VCaP (cell line): ENCODE measurements at regions not wholly inside any gene's neighbourhood (a gene's known extent, or its start where the extent isn't known, plus 50 kb on each side); places are given as distances from the start of the nearest gene placed in this dataset.

Experiments used
- H3K27ac ChIP-seq: fragments of 450-650 bp; 2 replicates; pipeline ENCODE4 v1.5.1; 2017
- TF ChIP-seq, protein P1 (sequence below): fragments of 450-650 bp; conservative IDR thresholded peaks from 2 replicates; pipeline ENCODE4 v1.5.1; 2017; ENCODE audit warnings: mild to moderate bottlenecking, moderate library complexity

DNA sequence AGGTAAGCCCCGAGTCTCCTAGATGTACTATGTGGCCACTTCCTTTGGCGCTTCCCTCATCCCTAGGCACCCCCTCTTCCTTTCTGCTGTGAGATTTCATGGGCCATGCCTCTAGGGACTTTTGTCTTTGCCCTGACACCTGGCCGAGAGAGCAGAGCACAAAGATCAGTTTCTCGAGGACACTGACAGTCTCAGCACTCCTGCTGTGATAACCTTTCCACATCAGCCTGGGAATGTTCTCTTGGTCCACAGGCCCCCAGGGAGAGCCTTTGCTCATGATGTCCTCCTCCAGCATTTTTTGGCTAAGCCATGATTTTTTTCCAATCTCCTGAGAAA, 127.0 kb upstream of the CPEB4 start:
- no peak overlapping the region for H3K27ac ChIP-seq
- TF ChIP-seq, protein P1, sequence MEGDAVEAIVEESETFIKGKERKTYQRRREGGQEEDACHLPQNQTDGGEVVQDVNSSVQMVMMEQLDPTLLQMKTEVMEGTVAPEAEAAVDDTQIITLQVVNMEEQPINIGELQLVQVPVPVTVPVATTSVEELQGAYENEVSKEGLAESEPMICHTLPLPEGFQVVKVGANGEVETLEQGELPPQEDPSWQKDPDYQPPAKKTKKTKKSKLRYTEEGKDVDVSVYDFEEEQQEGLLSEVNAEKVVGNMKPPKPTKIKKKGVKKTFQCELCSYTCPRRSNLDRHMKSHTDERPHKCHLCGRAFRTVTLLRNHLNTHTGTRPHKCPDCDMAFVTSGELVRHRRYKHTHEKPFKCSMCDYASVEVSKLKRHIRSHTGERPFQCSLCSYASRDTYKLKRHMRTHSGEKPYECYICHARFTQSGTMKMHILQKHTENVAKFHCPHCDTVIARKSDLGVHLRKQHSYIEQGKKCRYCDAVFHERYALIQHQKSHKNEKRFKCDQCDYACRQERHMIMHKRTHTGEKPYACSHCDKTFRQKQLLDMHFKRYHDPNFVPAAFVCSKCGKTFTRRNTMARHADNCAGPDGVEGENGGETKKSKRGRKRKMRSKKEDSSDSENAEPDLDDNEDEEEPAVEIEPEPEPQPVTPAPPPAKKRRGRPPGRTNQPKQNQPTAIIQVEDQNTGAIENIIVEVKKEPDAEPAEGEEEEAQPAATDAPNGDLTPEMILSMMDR = no peak

DNA sequence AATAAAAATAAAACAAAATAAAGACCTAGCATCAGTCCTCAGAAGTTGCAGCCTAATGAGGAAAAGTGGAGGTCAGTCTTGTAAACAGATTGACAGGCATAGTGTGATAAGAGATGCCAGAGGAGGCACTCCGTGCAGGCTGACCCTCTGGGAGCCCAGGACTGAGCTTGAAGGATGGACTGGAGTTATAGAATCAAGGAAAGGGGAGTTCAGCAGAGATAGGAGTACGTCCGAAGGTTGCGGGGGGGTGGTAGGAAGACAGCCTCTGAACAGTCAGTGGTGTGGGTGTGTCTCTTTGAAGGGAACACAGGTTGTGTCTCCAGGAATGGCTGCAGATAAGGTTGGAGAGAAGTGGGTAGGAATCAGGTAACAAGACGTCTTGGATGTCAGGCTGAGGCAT, 126.1 kb upstream of the CPEB4 start:
- H3K27ac ChIP-seq = no peak overlapping the region
- TF ChIP-seq, protein P1 = no peak

DNA sequence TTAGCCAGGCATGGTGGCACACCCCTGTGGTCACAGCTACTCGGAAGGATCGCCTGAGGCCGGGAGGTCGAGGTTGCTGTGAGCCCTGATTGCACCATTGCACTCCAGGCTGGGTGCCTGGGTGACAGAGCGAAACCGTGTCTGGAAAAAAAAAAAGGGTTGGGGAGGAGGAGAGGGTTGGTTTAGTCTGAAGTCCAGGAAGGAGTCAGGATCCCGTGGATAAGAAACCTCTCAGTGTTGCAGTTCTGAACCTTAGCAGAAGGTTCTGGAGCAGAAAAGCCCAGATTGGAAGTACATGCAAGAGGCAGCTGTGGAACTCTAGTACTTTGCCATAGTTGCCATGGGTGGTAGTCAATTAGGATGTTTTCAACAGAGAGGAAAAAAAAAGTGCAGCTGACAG, 125.2 kb upstream of the CPEB4 start:
- TF ChIP-seq, protein P1 = no peak

DNA sequence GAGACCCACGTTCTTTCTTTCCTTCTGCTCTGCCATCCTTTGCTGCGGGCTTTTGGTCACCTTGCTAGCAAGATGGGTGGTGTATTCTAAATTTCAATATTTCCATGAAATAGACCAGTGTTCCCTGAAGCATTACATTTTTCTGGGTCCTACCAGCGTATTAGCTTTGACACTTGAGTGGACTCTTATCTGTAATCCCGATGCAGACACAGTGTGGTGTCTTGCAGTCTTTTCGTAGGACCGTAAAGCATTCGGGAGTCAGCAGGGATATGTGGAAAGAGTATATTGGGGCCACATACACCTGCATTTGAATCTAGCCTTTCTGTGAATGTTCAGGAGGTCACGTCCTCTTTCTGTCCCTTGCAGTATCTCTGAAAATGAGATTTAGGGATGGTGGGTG, 124.7 kb upstream of the CPEB4 start:
- H3K27ac ChIP-seq = no peak overlapping the region
- TF ChIP-seq, protein P1 = no peak

More for the DNA sequence above, 125.2 kb upstream of the CPEB4 start:
- H3K27ac ChIP-seq = no peak overlapping the region

DNA sequence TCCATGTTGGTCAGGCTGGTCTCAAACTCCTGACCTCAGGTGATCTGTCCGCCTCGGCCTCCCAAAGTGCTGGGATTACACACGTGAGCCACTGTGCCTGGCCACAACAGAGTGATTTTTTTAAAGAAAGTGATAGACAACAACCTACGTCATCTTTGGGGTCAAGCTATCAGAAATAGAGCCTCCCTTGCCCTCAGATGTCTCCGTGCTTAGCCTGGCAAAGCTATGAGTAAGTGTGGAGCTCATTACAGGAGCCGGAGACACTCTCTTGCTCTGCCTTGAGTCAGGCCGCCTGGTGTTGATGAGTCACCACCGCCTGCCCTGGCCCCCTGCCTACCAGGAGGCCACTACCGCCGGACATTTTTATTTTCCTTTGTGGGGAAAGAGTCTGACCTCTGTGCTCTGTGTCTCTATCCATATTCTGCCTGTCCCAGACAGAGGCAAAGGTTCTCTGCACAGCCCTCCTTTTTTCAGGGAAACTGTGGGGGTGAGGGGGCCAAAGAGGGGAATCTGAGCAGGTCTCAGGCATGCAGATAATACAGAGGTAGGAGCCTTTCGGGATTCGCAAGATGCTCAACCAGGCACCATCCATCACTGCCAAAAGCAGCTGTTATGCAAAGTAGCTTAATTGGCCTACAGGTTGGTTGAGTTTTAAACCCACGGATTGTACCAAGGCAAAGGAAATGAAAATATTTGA, 123.7 kb upstream of the CPEB4 start:
- H3K27ac ChIP-seq = no peak overlapping the region
- TF ChIP-seq, protein P1 = no peak

DNA sequence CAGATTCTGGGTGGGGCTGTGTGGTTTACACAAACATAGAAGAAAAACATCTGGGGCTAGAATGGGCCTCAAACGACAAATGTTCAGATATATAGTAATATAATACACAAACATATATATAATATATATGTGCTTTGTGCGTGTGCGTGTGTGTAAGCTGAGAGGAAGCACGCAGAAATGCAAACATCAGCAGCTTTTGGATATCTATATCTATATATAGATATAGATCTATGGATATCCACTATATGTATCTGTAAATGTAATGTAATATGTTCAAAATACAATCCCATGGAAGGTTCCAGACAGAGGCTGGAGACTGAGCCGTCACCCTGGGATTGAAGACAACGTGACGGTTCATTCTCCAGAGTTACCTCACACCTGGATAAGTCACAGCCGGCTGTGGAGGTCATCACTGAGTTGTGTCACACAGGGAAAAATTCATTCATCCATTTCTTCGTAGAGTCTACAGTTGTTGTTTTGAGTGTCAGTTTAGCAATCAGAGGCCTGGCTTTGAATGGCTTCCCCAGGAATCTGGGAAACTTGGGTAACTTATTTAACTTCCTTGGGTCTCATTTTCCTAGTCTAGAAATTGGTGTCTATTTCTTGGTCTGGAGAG, 123.0 kb upstream of the CPEB4 start:
- H3K27ac ChIP-seq = no peak overlapping the region
- TF ChIP-seq, protein P1 = no peak

DNA sequence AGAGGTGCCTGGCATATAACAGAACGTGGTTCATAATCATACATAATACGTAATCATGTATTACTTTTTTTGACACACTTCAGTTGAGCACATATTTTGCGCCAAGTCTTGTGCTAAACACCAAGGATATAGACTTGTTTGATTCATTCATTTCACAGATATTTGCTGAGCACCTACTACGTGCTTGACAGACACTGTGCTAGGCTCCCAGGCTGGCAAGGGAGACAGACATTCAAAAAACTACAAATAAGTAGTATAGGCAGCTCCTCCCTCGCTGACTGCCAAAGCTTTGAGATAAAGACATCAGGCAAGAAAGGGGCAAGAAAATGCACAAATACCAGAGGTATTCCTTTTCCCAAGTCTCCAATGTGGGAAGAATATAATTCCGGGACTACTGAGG, 122.5 kb upstream of the CPEB4 start:
- peak overlapping the region; percentile 70 for H3K27ac ChIP-seq
- TF ChIP-seq, protein P1 = no peak
